Smooth muscle cell (in vitro differentiated cells): ENCODE measurements at regions not wholly inside any gene's neighbourhood (a gene's known extent, or its start where the extent isn't known, plus 50 kb on each side); places are given as distances from the start of the nearest gene placed in this dataset.

Experiments
- DNase-seq: peaks from one replicate; lab custom pipeline; 2025; ENCODE audit not compliant: unreplicated experiment; lab: John Stamatoyannopoulos, UW
- H2AFZ ChIP-seq: fragments of 200-600 bp; sonication (generic); 2 replicates; pipeline ENCODE4 v1.6.0; 2016; ENCODE audit warnings: antibody characterized with exemption, low read depth, mild to moderate bottlenecking
- H3F3A ChIP-seq: fragments of 200-600 bp; sonication (generic); 2 replicates; pipeline ENCODE4 v1.6.0; 2017; ENCODE audit warnings: antibody characterized with exemption, low read depth
- H3K27ac ChIP-seq: fragments of 200-600 bp; sonication (generic); 2 replicates; pipeline ENCODE4 v1.5.1; 2016; ENCODE audit warnings: low read depth, mild to moderate bottlenecking
- H3K27me3 ChIP-seq: fragments of 200-600 bp; sonication (generic); 2 replicates; pipeline ENCODE4 v1.6.1; 2016; ENCODE audit warnings: low read depth, mild to moderate bottlenecking
- H3K36me3 ChIP-seq: fragments of 200-600 bp; sonication (generic); 2 replicates; pipeline ENCODE4 v1.5.1; 2016; ENCODE audit warnings: low read depth
- H3K4me1 ChIP-seq: fragments of 200-600 bp; sonication (generic); 2 replicates; pipeline ENCODE4 v1.5.1; 2016; ENCODE audit warnings: low read depth
- H3K4me2 ChIP-seq: fragments of 200-600 bp; sonication (generic); 2 replicates; pipeline ENCODE4 v1.6.0; 2016; ENCODE audit warnings: mild to moderate bottlenecking
- H3K4me3 ChIP-seq: fragments of 200-600 bp; sonication (generic); 2 replicates; pipeline ENCODE4 v1.5.1; 2016; ENCODE audit warnings: mild to moderate bottlenecking
- H3K79me2 ChIP-seq: fragments of 200-600 bp; sonication (generic); 2 replicates; pipeline ENCODE4 v1.6.0; 2016; ENCODE audit warnings: low read depth, mild to moderate bottlenecking
- H3K9ac ChIP-seq: fragments of 200-600 bp; sonication (generic); 2 replicates; pipeline ENCODE4 v1.6.0; 2016; ENCODE audit warnings: low read depth
- H3K9me3 ChIP-seq: fragments of 200-600 bp; sonication (generic); replicated peaks from 2 replicates; pipeline ENCODE4 v1.5.1; 2016; ENCODE audit warnings: low read depth
- H4K20me1 ChIP-seq: fragments of 200-600 bp; sonication (generic); 2 replicates; pipeline ENCODE4 v1.6.0; 2016; ENCODE audit warnings: low read depth
- WGBS: methylation state at CpG from one replicate; pipeline ENCODE4 v1.1.7; 2016; ENCODE audit warnings: low lambda C conversion rate; 5-methylcytosine and 5-hydroxymethylcytosine counted together
- TF ChIP-seq, protein P1 (sequence below): fragments of 200-600 bp; sonication (generic); IDR thresholded peaks from 2 replicates; pipeline ENCODE4 v1.5.1; 2017; ENCODE audit warnings: borderline replicate concordance, mild to moderate bottlenecking, antibody characterized with exemption; ENCODE audit not compliant: insufficient read depth, poor library complexity, severe bottlenecking

DNA sequence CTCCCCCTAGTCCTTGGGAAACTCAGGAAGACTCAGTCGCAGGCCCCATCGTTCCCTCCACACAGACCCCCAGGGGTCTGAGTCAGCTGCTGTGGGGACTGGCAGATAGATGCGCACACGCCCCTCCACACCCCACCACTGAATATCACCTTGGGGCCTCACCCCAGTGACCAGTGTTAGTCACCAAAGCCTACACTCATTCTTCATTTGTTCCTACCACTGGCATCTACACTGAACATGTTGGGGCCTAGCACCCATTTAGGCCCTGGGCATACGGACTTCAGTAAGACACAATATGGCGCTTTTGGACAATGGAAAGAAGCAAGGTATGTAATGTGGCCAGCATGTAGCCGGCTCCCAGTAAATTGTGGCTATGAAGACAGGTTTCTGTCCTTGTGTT, 154.1 kb upstream of the PJA1 start:
- Histone ChIP-seq H3K27ac (no peak overlapping the region), H3K9me3 (no peaks in the 10 kb centered on the region), H3K4me1 (no peaks in the 10 kb centered on the region), H3K27me3 (no peaks in the 10 kb centered on the region), H3F3A (no peaks in the 10 kb centered on the region), H2AFZ (no peak overlapping the region), H3K36me3 (no peaks in the 10 kb centered on the region), H3K79me2 (no peaks in the 10 kb centered on the region), H4K20me1 (no peaks in the 10 kb centered on the region), H3K4me2 (no peak overlapping the region), H3K4me3 (no peak overlapping the region), H3K9ac (no peak overlapping the region)
- no peak for DNase-seq
- 79% methylated on average over 7 of the region's 7 CpGs for WGBS
- TF ChIP-seq, protein P1, sequence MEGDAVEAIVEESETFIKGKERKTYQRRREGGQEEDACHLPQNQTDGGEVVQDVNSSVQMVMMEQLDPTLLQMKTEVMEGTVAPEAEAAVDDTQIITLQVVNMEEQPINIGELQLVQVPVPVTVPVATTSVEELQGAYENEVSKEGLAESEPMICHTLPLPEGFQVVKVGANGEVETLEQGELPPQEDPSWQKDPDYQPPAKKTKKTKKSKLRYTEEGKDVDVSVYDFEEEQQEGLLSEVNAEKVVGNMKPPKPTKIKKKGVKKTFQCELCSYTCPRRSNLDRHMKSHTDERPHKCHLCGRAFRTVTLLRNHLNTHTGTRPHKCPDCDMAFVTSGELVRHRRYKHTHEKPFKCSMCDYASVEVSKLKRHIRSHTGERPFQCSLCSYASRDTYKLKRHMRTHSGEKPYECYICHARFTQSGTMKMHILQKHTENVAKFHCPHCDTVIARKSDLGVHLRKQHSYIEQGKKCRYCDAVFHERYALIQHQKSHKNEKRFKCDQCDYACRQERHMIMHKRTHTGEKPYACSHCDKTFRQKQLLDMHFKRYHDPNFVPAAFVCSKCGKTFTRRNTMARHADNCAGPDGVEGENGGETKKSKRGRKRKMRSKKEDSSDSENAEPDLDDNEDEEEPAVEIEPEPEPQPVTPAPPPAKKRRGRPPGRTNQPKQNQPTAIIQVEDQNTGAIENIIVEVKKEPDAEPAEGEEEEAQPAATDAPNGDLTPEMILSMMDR: no peak

DNA sequence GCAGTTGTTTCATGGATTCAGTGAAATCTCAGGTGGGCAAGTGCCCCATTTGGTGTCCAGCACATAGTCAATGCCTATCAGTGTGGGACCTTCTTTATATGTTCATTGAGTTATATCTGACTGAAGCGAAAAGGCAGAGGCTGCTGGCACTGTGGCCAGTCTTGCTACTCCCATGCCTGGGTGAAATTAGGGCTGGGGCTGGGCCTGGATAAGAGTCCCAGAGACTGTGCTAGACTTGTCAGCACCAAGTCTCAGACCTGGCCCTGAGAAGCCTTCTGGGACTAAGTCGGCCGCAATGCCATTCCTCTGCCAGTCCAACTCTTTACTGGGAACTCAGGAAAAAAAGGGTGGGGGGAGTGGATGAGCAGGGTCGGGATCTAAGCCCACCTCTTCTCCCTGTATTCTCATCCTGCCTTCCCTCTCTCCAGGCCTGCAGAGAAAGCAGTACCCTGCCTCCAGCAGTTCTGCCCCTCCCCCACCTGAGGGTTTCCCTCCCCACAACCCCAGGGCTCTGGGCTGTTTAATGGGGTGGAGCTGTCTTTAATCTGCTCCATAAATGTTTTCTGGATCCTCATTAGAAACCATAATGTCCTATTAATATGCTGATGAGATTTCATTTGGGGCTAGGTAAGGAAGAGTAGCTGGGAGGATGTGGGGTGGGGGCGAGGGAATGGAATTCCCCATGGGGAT, 153.5 kb upstream of the PJA1 start:
- Histone ChIP-seq H3K27me3 (no peaks in the 10 kb centered on the region), H2AFZ (no peak overlapping the region), H3K27ac (no peak overlapping the region), H3K36me3 (no peaks in the 10 kb centered on the region), H3F3A (no peaks in the 10 kb centered on the region), H3K9ac (no peak overlapping the region), H4K20me1 (no peaks in the 10 kb centered on the region), H3K4me1 (no peaks in the 10 kb centered on the region), H3K4me3 (no peak overlapping the region), H3K4me2 (no peak overlapping the region), H3K79me2 (no peaks in the 10 kb centered on the region), H3K9me3 (no peaks in the 10 kb centered on the region)
- 80% methylated on average over 5 of the region's 5 CpGs for whole genome bisulfite sequencing
- TF ChIP-seq, protein P1: no peak
- no peak for DNase-seq

DNA sequence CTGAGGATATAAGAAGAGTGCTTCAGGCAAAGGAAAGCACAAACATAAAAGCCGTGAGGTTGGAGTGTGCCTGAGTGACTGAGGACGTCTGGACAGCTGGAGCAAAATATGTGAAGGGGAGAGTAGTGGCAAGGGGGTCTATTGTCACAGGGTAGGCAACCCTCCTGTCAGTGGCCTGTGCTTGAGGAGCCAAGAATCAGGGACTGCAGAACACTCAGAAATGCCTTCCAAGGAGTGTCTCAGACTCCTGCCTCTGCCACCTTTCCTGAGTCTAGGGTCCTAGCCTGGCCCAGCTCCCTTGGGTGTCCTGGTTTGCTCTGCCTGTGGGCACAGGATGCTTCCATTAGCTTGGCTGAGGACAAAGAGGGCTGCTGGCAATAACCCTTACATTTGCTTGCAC, 152.5 kb upstream of the PJA1 start:
- Histone ChIP-seq H3F3A (no peaks in the 10 kb centered on the region), H3K4me3 (no peak overlapping the region), H3K27ac (no peak overlapping the region), H3K27me3 (no peaks in the 10 kb centered on the region), H3K36me3 (no peaks in the 10 kb centered on the region), H3K79me2 (no peaks in the 10 kb centered on the region), H3K9ac (no peak overlapping the region), H2AFZ (no peak overlapping the region), H4K20me1 (no peaks in the 10 kb centered on the region), H3K4me2 (no peak overlapping the region), H3K9me3 (no peaks in the 10 kb centered on the region), H3K4me1 (no peaks in the 10 kb centered on the region)
- no peak for DNase-seq
- TF ChIP-seq, protein P1: no peak
- 42% methylated on average over 2 of the region's 2 CpGs for WGBS
